Natural killer cell treated with Interleukin-12 subunit alpha and Interleukin-12 subunit beta and Interleukin-15 and Interleukin-18, amount 100 ng/mL, for 72 hours (primary cell): ENCODE measurements at regions not wholly inside any gene's neighbourhood (a gene's known extent, or its start where the extent isn't known, plus 50 kb on each side); places are given as distances from the start of the nearest gene placed in this dataset.
"Not testable (repeated sequence)": the region's sequence is repeated elsewhere in the genome, so short reads cannot be mapped to it uniquely, and the experiment has no call there.

Experiments
- ATAC-seq, 2 donors: fragments of 150-1000 bp; cut with Tn5 transposase in 1 of 2; sonication (Bioruptor Pico), chemical (Tn5 transposase) in 1 of 2; 2 replicates each; pipeline ENCODE4 v1.10.0; 2021
- DNase-seq: peaks from one replicate; pipeline ENCODE4 v3.0.0; 2022; ENCODE audit warnings: low spot score
- H3K27ac Mint-ChIP-seq, 2 donors: 1 replicate in 1 of 2; 2 replicates in 1 of 2; pipeline ENCODE4 v1.8.0; 2022; ENCODE audit warnings: mixed read lengths in 2 of 2, mild to moderate bottlenecking in 1 of 2, moderate library complexity in 1 of 2
- H3K27me3 Mint-ChIP-seq, 2 donors: 1 replicate in 1 of 2; 2 replicates in 1 of 2; pipeline ENCODE4 v1.8.0; 2022; ENCODE audit warnings: mixed read lengths in 2 of 2
- H3K36me3 Mint-ChIP-seq: one replicate; pipeline ENCODE4 v1.8.0; 2022; ENCODE audit warnings: mixed read lengths
- H3K4me1 Mint-ChIP-seq, 2 donors: 1 replicate in 1 of 2; 2 replicates in 1 of 2; pipeline ENCODE4 v1.8.0; 2022; ENCODE audit warnings: low read depth in 2 of 2, mixed read lengths in 2 of 2, mild to moderate bottlenecking in 1 of 2
- H3K4me3 Mint-ChIP-seq: one replicate; pipeline ENCODE4 v1.8.0; 2022; ENCODE audit warnings: mixed read lengths
- H3K9me3 Mint-ChIP-seq: 2 replicates; pipeline ENCODE4 v1.8.0; 2022; ENCODE audit warnings: mixed read lengths

GRCh38 chr5:1633605-1634336 lies 110.0 kb upstream of the LPCAT1 start:
- peak overlapping the region; percentile 97 for H3K4me3 Mint-ChIP-seq
- no peaks in the 10 kb centered on the region for H3K27me3 Mint-ChIP-seq
- ATAC-seq: peak; percentile 96 to 98
- DNase-seq: peak; percentile 93
- H3K36me3 Mint-ChIP-seq: no peaks in the 10 kb centered on the region
- peak overlapping the region; percentile 89 to 92 for H3K27ac Mint-ChIP-seq
- no peaks in the 10 kb centered on the region for H3K9me3 Mint-ChIP-seq
- H3K4me1 Mint-ChIP-seq: peaks cover 21 to 23% of the 10 kb centered on the region in 2 donors

- not testable (repeated sequence) for H3K27ac Mint-ChIP-seq, H3K9me3 Mint-ChIP-seq, H3K36me3 Mint-ChIP-seq, H3K27me3 Mint-ChIP-seq, H3K4me3 Mint-ChIP-seq, DNase-seq, ATAC-seq
- H3K4me1 Mint-ChIP-seq: peaks cover 21 to 23% of the 10 kb centered on the region in 2 donors
Observed at GRCh38 chr5:1631004-1631403, 107.2 kb upstream of the LPCAT1 start.

DNA sequence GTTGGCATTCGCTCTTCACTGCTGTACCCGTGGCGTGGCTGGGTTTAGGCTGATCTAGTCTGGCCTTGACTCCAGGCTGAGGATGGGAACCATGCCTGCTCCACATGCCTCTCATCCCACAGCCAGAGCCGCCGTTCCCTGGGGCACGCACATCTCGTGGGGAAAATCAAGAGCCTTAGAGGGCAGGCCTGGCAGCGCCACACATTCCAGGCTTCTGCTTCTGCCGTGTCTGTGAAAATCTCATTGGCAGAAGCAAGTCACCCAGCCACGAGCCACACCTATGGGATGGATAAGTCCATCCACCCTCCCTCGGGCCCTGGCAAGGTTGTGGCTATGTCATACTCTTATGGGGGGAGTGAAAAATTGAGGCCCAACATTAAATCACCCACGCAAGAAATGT lies 102.6 kb upstream of the LPCAT1 start:
- not testable (repeated sequence) for H3K4me3 Mint-ChIP-seq, H3K36me3 Mint-ChIP-seq, DNase-seq, H3K27ac Mint-ChIP-seq, H3K27me3 Mint-ChIP-seq, H3K9me3 Mint-ChIP-seq, ATAC-seq
- H3K4me1 Mint-ChIP-seq: peaks cover 0 to 10% of the 10 kb centered on the region in 2 donors

GRCh38 chr5:1619531-1619930 lies 95.8 kb upstream of the LPCAT1 start:
- not testable (repeated sequence) for H3K4me3 Mint-ChIP-seq, DNase-seq, H3K27me3 Mint-ChIP-seq, ATAC-seq, H3K27ac Mint-ChIP-seq, H3K9me3 Mint-ChIP-seq
- Mint-ChIP-seq H3K36me3 (peaks cover 16% of the 10 kb centered on the region), H3K4me1 (peaks cover 0 to 16% of the 10 kb centered on the region in 2 donors)

DNA sequence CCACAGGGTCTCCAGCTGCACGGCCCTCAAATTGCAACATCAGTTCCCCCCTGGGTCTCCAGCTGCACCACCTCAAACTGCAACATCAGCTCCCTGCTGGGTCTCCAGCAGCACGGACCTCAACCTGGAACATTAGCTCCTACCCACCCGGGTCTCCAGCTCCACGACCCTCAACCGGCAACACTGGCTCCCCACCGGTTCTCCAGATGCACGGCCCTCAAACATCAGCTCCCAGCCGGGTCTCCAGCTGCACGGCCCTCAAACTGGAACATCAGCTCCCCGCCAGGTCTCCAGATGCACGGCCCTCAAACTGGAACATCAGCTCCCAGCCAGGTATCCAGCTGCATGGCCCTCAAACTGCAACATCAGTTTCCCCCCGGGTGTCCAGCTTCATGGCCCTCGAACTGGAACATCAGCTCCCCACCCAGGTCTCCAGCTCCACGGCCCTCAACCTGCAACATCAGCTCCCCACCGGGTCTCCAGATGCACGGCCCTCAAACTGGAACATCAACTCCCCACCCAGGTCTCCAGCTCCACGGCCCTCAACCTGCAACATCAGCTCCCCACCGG lies 94.6 kb upstream of the LPCAT1 start:
- peaks cover 0 to 10% of the 10 kb centered on the region in 2 donors for H3K4me1 Mint-ChIP-seq
- not testable (repeated sequence) for H3K27me3 Mint-ChIP-seq

DNA sequence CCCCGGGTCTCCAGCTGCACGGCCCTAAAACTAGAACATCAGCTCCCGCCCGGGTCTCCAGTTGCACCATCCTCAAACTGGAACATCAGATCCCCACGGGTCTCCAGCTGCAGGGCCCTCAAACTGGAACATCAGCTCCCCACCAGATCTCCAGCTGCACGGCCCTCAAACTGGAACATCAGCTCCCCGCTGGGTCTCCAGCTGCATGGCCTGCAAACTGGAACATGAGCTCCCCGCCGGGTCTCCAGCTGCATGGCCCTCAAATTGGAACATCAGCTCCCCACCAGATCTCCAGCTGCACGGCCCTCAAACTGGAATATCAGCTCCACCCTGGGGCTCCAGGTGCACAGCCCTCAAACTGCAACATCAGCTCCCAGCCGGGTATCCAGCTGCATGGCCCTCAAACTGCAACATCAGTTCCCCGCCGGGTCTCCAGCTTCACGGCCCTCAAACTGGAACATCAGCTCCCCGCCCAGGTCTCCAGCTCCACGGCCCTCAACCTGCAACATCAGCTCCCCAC lies 93.5 kb upstream of the LPCAT1 start:
- not testable (repeated sequence) for ATAC-seq, H3K4me3 Mint-ChIP-seq, DNase-seq, H3K27ac Mint-ChIP-seq, H3K9me3 Mint-ChIP-seq, H3K27me3 Mint-ChIP-seq
- H3K36me3 Mint-ChIP-seq: peaks cover 23% of the 10 kb centered on the region
- peaks cover 0 to 10% of the 10 kb centered on the region in 2 donors for H3K4me1 Mint-ChIP-seq

More for the DNA sequence above, 94.6 kb upstream of the LPCAT1 start:
- peaks cover 18% of the 10 kb centered on the region for H3K36me3 Mint-ChIP-seq
- H3K27ac Mint-ChIP-seq, H3K4me3 Mint-ChIP-seq, DNase-seq, H3K9me3 Mint-ChIP-seq, ATAC-seq: not testable (repeated sequence)

DNA sequence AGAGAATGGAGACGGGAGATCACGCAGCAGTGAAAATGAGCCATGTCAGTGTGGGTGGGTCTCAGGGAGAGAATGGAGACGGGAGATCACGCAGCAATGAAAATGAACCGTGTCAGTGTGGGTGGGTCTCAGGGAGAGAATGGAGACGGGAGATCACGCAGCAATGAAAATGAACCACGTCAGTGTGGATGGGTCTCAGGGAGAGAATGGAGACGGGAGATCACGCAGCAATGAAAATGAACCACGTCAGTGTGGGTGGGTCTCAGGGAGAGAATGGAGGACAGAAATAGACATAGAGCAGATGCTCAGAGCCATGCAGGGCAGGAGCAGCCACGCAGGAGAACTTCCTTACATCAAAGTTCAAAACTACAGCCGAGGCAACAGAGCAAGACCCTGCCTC lies 89.8 kb upstream of the LPCAT1 start:
- H3K4me3 Mint-ChIP-seq, DNase-seq, H3K27me3 Mint-ChIP-seq, H3K9me3 Mint-ChIP-seq, H3K27ac Mint-ChIP-seq, H3K4me1 Mint-ChIP-seq, ATAC-seq: not testable (repeated sequence)
- H3K36me3 Mint-ChIP-seq: peaks cover 21% of the 10 kb centered on the region

- peaks cover 8 to 10% of the 10 kb centered on the region in 2 donors for H3K4me1 Mint-ChIP-seq
- H3K4me3 Mint-ChIP-seq, H3K27me3 Mint-ChIP-seq, H3K9me3 Mint-ChIP-seq, DNase-seq, H3K27ac Mint-ChIP-seq, ATAC-seq: not testable (repeated sequence)
- H3K36me3 Mint-ChIP-seq: peaks cover 15% of the 10 kb centered on the region
Observed at GRCh38 chr5:1610526-1610925, 86.8 kb upstream of the LPCAT1 start.

DNA sequence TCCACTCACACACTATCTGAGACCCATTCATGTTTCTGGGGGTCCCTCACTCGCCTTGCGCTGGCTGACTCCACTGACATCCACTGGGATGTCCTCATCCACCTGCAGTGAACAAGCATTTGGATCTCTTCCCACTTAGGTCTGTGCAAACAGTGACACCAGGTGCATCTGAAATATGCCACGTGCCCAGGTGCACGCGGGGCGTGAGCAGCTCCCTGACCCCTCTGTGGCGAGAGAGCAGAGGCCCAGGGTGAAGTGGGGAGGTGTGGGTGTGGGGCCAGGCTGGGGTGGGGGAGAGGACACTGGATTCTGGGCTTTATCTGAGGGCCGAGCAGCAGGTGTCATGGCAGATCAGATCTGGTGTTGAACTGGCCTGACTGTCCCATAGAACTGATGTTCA lies 85.4 kb upstream of the LPCAT1 start:
- H3K4me3 Mint-ChIP-seq: not testable (repeated sequence)

GRCh38 chr5:1608336-1608735 lies 84.6 kb upstream of the LPCAT1 start:
- not testable (repeated sequence) for H3K27ac Mint-ChIP-seq, H3K36me3 Mint-ChIP-seq, DNase-seq, H3K27me3 Mint-ChIP-seq, H3K9me3 Mint-ChIP-seq, H3K4me3 Mint-ChIP-seq
- ATAC-seq: peak; percentile 52 to 66
- peaks cover 8 to 10% of the 10 kb centered on the region in 2 donors for H3K4me1 Mint-ChIP-seq

More for the DNA sequence above, 85.4 kb upstream of the LPCAT1 start:
- not testable (repeated sequence) for H3K27me3 Mint-ChIP-seq, ATAC-seq, H3K9me3 Mint-ChIP-seq, H3K27ac Mint-ChIP-seq, DNase-seq
- Mint-ChIP-seq H3K4me1 (peaks cover 8 to 10% of the 10 kb centered on the region in 2 donors), H3K36me3 (peaks cover 12% of the 10 kb centered on the region)

DNA sequence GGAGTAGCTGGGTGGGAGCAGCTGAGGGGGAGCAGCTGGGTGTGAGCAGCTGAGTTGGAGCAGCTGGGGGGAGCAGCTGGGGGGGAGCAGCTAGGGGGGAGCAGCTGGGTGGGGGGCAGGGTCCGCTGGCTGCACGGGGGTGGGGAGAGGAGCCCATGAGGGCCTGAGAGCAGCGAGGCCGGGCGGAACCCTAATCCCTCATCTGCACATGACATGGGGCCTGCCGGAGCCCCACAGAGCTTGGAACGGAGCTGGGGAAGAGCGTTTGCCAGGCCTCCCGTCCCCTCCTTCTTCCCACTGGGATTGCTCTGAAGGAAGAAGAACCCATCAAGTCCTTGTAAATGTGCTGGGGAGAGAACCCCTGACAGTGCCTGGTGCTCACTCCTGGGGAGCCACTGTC lies 83.2 kb upstream of the LPCAT1 start:
- not testable (repeated sequence) for H3K27me3 Mint-ChIP-seq, ATAC-seq, H3K36me3 Mint-ChIP-seq, H3K4me3 Mint-ChIP-seq, DNase-seq, H3K9me3 Mint-ChIP-seq, H3K27ac Mint-ChIP-seq
- H3K4me1 Mint-ChIP-seq: peaks cover 8 to 10% of the 10 kb centered on the region in 2 donors

GRCh38 chr5:1603916-1604315 lies 80.2 kb upstream of the LPCAT1 start:
- not testable (repeated sequence) for H3K27ac Mint-ChIP-seq, H3K9me3 Mint-ChIP-seq, ATAC-seq, H3K27me3 Mint-ChIP-seq, H3K4me3 Mint-ChIP-seq, DNase-seq, H3K36me3 Mint-ChIP-seq
- H3K4me1 Mint-ChIP-seq: peaks cover 6 to 10% of the 10 kb centered on the region in 2 donors

- H3K27ac Mint-ChIP-seq, H3K27me3 Mint-ChIP-seq, DNase-seq, H3K4me3 Mint-ChIP-seq, ATAC-seq, H3K9me3 Mint-ChIP-seq, H3K4me1 Mint-ChIP-seq, H3K36me3 Mint-ChIP-seq: not testable (repeated sequence)
Observed at GRCh38 chr5:1601565-1601964, 77.8 kb upstream of the LPCAT1 start.

DNA sequence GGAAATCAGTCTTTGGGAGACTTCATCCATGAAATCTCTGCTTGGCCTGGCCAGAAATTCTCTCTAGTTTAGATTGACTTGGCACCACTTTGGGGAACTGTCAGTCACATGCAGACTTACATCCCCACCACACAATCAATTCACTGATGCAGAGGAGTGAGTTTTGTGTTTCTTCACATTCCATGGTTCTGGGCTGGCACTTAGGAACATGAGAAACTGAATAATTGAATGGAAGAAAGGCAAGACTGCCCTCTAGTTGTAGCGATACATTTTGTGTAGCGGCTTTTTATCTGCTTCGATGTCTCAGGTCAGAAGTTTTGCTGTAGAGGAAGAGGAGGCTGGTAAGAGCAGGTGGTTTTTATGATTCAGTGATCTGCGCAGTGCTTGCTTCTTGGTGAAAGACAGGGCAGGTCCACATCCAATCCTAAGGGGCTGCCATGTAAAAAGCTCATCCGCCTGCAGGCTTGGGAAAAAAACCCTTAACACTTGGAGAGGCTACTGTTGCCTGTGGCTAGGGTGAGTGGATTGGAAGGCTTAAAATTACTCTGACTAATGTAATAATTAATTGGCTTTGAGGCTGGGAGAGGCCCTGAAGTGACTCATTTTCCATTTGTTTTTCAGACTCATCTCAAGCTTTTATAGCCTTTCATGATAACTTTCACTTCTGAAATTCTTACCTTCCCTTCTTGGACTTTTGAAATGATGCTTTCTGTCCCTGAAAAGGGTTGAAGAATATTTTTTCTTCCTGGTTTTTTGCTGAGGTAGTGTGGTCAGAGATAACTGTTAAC lies 75.4 kb upstream of the LPCAT1 start:
- not testable (repeated sequence) for H3K27me3 Mint-ChIP-seq, DNase-seq, ATAC-seq, H3K4me3 Mint-ChIP-seq, H3K36me3 Mint-ChIP-seq, H3K9me3 Mint-ChIP-seq, H3K27ac Mint-ChIP-seq, H3K4me1 Mint-ChIP-seq
